T-helper 1 cell treated with Interleukin-12 subunit alpha and Interleukin-12 subunit beta and Interleukin-4 antibody, amounts not matched to agents 30 μg/mL and 1 μg/mL, for 36 hours (primary cell): ENCODE measurements at regions not wholly inside any gene's neighbourhood (a gene's known extent, or its start where the extent isn't known, plus 50 kb on each side); places are given as distances from the start of the nearest gene placed in this dataset.

Source experiments
- H3K27ac Mint-ChIP-seq: one replicate; pipeline ENCODE4 v1.8.0; 2021; ENCODE audit warnings: mild to moderate bottlenecking, mixed read lengths
- H3K27me3 Mint-ChIP-seq: one replicate; pipeline ENCODE4 v1.8.0; 2021; ENCODE audit warnings: low read depth, mixed read lengths
- H3K36me3 Mint-ChIP-seq: one replicate; pipeline ENCODE4 v1.8.0; 2021; ENCODE audit warnings: low read depth, mixed read lengths
- H3K4me1 Mint-ChIP-seq: one replicate; pipeline ENCODE4 v1.8.0; 2021; ENCODE audit warnings: low read depth, mixed read lengths
- H3K4me3 Mint-ChIP-seq: one replicate; pipeline ENCODE4 v1.8.0; 2021; ENCODE audit warnings: mild to moderate bottlenecking, moderate library complexity, mixed read lengths
- H3K9me3 Mint-ChIP-seq: one replicate; pipeline ENCODE4 v1.8.0; 2021; ENCODE audit warnings: mixed read lengths

DNA sequence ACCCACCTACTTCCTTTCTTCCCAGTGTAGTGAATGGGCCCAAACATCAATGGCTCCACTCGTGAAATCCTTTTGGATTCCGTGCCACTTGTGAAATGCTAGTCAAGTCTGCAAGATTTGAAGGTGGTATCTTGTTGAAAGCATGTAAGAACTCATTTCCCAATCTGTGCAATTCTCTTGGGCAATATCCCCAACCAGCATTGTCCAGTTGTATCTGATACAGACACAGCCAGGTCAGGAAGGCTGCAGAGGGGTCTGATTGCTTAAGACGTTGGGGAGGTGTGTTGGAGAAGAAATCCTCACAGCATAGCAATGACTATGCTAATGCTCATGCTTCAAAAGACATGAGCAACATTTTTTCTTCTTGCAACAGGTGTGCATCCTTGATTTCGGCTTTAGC is 164.8 kb downstream of the VEGFC start:
- Mint-ChIP-seq H3K36me3 (no peaks in the 10 kb centered on the region), H3K27ac (no peak overlapping the region), H3K27me3 (no peaks in the 10 kb centered on the region), H3K4me1 (no peaks in the 10 kb centered on the region), H3K9me3 (peaks cover 10% of the 10 kb centered on the region), H3K4me3 (no peak overlapping the region)

GRCh38 chr4:176631611-176632010 is 161.1 kb downstream of the VEGFC start:
- Mint-ChIP-seq H3K27ac (no peak overlapping the region), H3K27me3 (no peaks in the 10 kb centered on the region), H3K4me3 (no peak overlapping the region), H3K36me3 (no peaks in the 10 kb centered on the region), H3K4me1 (no peaks in the 10 kb centered on the region), H3K9me3 (peaks cover under 1% of the 10 kb centered on the region)
